Parathyroid adenoma (tissue), 2 donors: ENCODE measurements at regions not wholly inside any gene's neighbourhood (a gene's known extent, or its start where the extent isn't known, plus 50 kb on each side); places are given as distances from the start of the nearest gene placed in this dataset.

Experiments
- H2AFZ ChIP-seq: fragments of 300-600 bp; sonication (generic); one replicate; pipeline ENCODE4 v1.7.0; 2017; ENCODE audit warnings: antibody characterized with exemption, mild to moderate bottlenecking
- H3K27ac ChIP-seq: fragments of 300-600 bp; sonication (generic); one replicate; pipeline ENCODE4 v1.7.0; 2017
- H3K27me3 ChIP-seq: fragments of 300-600 bp; sonication (generic); one replicate; pipeline ENCODE4 v1.7.0; 2017; ENCODE audit warnings: low read length; ENCODE audit not compliant: control insufficient read depth, insufficient read depth
- H3K36me3 ChIP-seq: fragments of 300-600 bp; sonication (generic); one replicate; pipeline ENCODE4 v1.7.0; 2017; ENCODE audit warnings: low read length; ENCODE audit not compliant: control insufficient read depth, insufficient read depth
- H3K4me1 ChIP-seq: fragments of 300-600 bp; sonication (generic); one replicate; pipeline ENCODE4 v1.7.0; 2017; ENCODE audit warnings: control low read depth
- H3K4me2 ChIP-seq: fragments of 300-600 bp; sonication (generic); one replicate; pipeline ENCODE4 v1.7.0; 2017; ENCODE audit warnings: low read length
- H3K4me3 ChIP-seq: fragments of 300-600 bp; sonication (generic); one replicate; pipeline ENCODE4 v1.7.0; 2017; ENCODE audit warnings: low read depth, low read length
- H3K79me2 ChIP-seq: fragments of 300-600 bp; sonication (generic); one replicate; pipeline ENCODE4 v1.7.0; 2017; ENCODE audit warnings: control low read depth
- H3K9ac ChIP-seq: fragments of 300-600 bp; sonication (generic); one replicate; pipeline ENCODE4 v1.7.0; 2017; ENCODE audit warnings: mild to moderate bottlenecking
- H3K9me3 ChIP-seq: fragments of 300-600 bp; sonication (generic); one replicate; pipeline ENCODE4 v1.7.0; 2017; ENCODE audit warnings: low read length; ENCODE audit not compliant: control insufficient read depth
- TF ChIP-seq, protein P1 (sequence below): fragments of 300-600 bp; sonication (generic); IDR thresholded peaks from one replicate; pipeline ENCODE4 v1.7.0; 2017; ENCODE audit warnings: antibody characterized with exemption, mild to moderate bottlenecking
- donor health status: primary hyperparathyroidism.

DNA sequence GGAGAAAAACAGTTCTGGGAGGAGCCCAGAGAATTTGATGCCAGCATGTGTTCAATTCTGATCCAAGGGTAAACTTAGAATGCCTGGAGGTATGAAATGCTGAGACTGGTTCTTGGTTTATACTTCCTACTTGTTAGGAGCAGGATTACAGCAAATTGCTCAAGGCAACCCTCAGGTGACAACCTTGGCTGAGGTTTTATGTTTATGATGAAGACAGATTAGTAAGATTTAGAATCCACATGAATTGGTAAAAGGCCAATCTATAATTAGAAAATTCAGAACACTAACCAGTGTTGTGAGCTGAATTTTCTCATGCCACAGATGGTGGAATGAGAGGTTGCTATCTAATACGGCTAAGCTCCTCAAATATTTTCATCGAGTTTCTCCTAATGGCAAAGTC, 235.3 kb upstream of the NRIP1 start:
- Histone ChIP-seq H3K9ac (no peak overlapping the region), H3K4me2 (no peak overlapping the region), H3K9me3 (no peaks in the 10 kb centered on the region), H3K79me2 (no peaks in the 10 kb centered on the region), H3K4me3 (no peak overlapping the region), H3K4me1 (no peaks in the 10 kb centered on the region), H3K27ac (no peak overlapping the region), H3K36me3 (no peaks in the 10 kb centered on the region), H3K27me3 (no peaks in the 10 kb centered on the region), H2AFZ (no peak overlapping the region)
- TF ChIP-seq, protein P1, sequence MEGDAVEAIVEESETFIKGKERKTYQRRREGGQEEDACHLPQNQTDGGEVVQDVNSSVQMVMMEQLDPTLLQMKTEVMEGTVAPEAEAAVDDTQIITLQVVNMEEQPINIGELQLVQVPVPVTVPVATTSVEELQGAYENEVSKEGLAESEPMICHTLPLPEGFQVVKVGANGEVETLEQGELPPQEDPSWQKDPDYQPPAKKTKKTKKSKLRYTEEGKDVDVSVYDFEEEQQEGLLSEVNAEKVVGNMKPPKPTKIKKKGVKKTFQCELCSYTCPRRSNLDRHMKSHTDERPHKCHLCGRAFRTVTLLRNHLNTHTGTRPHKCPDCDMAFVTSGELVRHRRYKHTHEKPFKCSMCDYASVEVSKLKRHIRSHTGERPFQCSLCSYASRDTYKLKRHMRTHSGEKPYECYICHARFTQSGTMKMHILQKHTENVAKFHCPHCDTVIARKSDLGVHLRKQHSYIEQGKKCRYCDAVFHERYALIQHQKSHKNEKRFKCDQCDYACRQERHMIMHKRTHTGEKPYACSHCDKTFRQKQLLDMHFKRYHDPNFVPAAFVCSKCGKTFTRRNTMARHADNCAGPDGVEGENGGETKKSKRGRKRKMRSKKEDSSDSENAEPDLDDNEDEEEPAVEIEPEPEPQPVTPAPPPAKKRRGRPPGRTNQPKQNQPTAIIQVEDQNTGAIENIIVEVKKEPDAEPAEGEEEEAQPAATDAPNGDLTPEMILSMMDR: no peak

DNA sequence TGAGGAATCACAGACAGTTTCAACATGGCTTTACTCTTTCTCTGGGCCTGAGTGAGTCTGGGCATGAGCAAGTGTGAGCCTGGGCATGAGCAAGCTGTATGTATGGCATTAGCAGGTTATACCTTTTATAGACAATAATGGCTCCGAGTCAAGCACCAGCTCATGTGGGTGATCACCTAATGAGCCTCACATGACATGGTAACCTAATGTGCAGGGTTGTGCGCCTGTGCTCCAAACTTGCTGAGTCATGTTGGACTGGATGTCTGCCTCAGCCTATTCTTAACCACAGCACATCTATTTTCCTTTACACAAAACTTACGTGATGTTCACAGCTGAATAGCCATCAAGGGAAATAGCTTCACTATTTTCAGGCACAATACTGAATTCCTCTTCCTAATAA, 236.2 kb upstream of the NRIP1 start:
- H3K9me3 ChIP-seq: no peaks in the 10 kb centered on the region
- no peak overlapping the region for H3K27ac ChIP-seq
- no peaks in the 10 kb centered on the region for H3K79me2 ChIP-seq
- no peak overlapping the region for H3K4me3 ChIP-seq
- TF ChIP-seq, protein P1: no peak
- H3K4me2 ChIP-seq: no peak overlapping the region
- H3K36me3 ChIP-seq: no peaks in the 10 kb centered on the region
- H2AFZ ChIP-seq: no peak overlapping the region
- no peaks in the 10 kb centered on the region for H3K4me1 ChIP-seq
- no peak overlapping the region for H3K9ac ChIP-seq
- no peaks in the 10 kb centered on the region for H3K27me3 ChIP-seq

DNA sequence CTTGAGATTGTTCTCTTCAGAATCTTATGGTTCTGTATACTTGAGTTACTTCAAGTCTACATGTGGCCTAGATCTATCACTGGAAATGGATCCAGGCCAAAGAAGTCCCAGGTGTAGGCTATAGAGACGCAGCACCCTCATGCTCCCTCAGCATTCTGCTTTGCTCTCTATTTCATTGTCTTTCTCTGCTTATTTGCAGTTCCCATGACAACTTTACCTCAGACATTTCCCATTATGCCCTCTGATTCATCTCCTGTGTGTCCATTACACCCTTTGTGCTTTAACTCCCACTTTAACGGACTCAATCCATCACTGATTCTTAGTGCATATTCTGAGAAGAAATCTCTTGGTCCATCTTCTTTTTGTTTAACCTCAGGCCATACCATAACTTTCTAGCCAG, 236.9 kb upstream of the NRIP1 start:
- no peaks in the 10 kb centered on the region for H3K79me2 ChIP-seq
- no peak overlapping the region for H3K27ac ChIP-seq
- no peak overlapping the region for H3K9ac ChIP-seq
- H3K27me3 ChIP-seq: no peaks in the 10 kb centered on the region
- no peaks in the 10 kb centered on the region for H3K36me3 ChIP-seq
- TF ChIP-seq, protein P1: no peak
- H3K4me1 ChIP-seq: no peaks in the 10 kb centered on the region
- no peak overlapping the region for H3K4me3 ChIP-seq
- no peak overlapping the region for H3K4me2 ChIP-seq
- no peak overlapping the region for H2AFZ ChIP-seq
- no peaks in the 10 kb centered on the region for H3K9me3 ChIP-seq

DNA sequence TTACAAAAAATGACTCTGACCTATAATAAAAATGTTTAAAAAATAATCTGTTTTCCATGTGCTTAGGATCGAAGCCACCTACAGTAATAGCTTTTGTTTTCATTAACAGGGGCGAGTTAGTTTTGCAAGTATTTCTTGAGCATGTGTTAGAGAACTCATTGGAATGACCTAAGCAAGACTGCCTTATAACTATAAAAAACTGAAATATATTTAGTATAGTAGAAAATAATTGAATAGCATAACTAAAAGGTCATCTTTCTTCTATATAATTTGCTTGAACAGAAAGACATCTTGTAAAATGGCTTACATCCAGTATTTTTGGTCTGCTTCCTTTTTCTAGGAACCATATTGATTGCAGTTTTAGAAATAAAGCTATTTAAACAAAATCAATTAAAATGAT, 241.5 kb upstream of the NRIP1 start:
- H3K4me3 ChIP-seq: no peak overlapping the region
- no peaks in the 10 kb centered on the region for H3K36me3 ChIP-seq
- no peak overlapping the region for H3K4me2 ChIP-seq
- H3K27me3 ChIP-seq: no peaks in the 10 kb centered on the region
- TF ChIP-seq, protein P1: no peak
- H3K9ac ChIP-seq: no peak overlapping the region
- H3K9me3 ChIP-seq: no peaks in the 10 kb centered on the region
- H2AFZ ChIP-seq: no peak overlapping the region
- no peaks in the 10 kb centered on the region for H3K79me2 ChIP-seq
- H3K27ac ChIP-seq: no peak overlapping the region
- H3K4me1 ChIP-seq: no peaks in the 10 kb centered on the region

DNA sequence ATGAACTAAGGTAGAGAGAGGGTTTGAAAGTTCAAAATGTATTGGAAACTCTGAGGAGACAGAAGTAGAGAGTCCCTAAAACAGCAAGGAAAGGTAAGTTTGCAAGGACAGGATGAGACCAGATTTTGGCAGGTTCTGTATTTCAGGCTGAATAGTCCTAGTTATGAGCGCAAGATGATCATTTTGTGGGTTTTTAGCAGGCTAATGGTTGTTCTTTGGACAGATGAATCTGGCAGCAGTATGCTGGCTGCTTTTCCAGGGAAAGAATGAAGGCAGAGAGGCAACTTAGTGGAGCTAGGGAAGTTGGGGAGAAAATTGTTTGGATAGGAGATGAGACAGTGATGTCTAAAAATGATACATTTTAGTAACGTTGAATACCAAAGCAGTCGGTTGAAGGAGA, 243.5 kb upstream of the NRIP1 start:
- H3K36me3 ChIP-seq: no peaks in the 10 kb centered on the region
- no peaks in the 10 kb centered on the region for H3K79me2 ChIP-seq
- H3K27me3 ChIP-seq: no peaks in the 10 kb centered on the region
- no peak overlapping the region for H3K4me3 ChIP-seq
- TF ChIP-seq, protein P1: no peak
- H3K4me2 ChIP-seq: no peak overlapping the region
- no peaks in the 10 kb centered on the region for H3K4me1 ChIP-seq
- no peaks in the 10 kb centered on the region for H3K9me3 ChIP-seq
- H3K27ac ChIP-seq: no peak overlapping the region
- no peak overlapping the region for H3K9ac ChIP-seq
- no peak overlapping the region for H2AFZ ChIP-seq
